A673 (cell line): ENCODE measurements at regions not wholly inside any gene's neighbourhood (a gene's known extent, or its start where the extent isn't known, plus 50 kb on each side); places are given as distances from the start of the nearest gene placed in this dataset.

Source experiments
- EZH2 ChIP-seq: fragments of 200-600 bp; sonication (generic); IDR thresholded peaks from 2 replicates; pipeline ENCODE4 v1.6.1; 2017; ENCODE audit warnings: borderline replicate concordance, low read depth, mild to moderate bottlenecking, mixed read lengths, antibody characterized with exemption, low read length; ENCODE audit not compliant: poor library complexity, severe bottlenecking
- TF ChIP-seq, protein P1 (sequence below): fragments of 300-800, 200-600 bp; sonication (generic); conservative IDR thresholded peaks from 2 replicates; pipeline ENCODE4 v1.5.1; 2017; ENCODE audit warnings: low read depth, mild to moderate bottlenecking, antibody characterized with exemption, low read length, moderate library complexity, mixed read lengths

DNA sequence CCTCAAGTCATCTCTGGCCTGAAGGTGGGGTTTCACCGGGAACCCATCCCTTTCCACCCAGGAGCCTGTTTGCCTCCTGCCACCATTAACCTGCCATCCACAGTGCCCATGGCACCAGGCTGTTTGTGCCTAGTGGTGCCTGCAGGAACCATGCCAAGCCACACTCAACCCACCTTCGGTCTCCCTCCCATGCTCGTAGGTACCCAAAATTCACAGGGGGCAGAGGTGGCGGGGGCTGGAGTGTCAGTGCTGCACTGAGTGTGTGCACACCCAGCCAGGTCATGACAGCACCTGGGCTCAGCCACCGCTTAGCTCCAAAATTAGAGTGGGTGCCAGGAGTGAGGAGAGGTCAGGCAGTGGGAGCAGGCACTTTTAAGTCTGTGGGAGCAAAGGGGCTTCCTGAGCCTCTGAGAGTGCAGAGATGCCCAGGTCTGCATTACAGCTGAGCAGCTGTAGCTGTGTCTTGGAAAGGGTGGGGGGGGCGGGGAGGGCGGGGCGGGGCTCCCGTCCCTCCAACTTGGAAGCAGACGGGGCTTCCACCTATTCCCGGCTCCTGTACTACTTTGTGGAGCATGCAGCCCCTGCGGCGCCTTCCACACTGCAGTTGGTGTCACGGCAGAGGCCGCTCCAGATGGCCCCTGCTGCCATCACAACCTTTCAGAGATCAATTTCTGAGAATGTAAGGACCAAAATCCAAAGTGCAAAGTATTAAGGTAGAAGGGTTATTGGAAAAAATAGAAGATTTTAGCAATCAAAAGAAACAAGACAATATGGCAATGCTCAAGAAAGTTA lies 2396.8 kb upstream of the C9orf72 start:
- TF ChIP-seq, protein P1, sequence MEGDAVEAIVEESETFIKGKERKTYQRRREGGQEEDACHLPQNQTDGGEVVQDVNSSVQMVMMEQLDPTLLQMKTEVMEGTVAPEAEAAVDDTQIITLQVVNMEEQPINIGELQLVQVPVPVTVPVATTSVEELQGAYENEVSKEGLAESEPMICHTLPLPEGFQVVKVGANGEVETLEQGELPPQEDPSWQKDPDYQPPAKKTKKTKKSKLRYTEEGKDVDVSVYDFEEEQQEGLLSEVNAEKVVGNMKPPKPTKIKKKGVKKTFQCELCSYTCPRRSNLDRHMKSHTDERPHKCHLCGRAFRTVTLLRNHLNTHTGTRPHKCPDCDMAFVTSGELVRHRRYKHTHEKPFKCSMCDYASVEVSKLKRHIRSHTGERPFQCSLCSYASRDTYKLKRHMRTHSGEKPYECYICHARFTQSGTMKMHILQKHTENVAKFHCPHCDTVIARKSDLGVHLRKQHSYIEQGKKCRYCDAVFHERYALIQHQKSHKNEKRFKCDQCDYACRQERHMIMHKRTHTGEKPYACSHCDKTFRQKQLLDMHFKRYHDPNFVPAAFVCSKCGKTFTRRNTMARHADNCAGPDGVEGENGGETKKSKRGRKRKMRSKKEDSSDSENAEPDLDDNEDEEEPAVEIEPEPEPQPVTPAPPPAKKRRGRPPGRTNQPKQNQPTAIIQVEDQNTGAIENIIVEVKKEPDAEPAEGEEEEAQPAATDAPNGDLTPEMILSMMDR, result no peak
- TF ChIP-seq EZH2, result no peak
